Bronchial epithelial cell (primary cell): ENCODE measurements at regions not wholly inside any gene's neighbourhood (a gene's known extent, or its start where the extent isn't known, plus 50 kb on each side); places are given as distances from the start of the nearest gene placed in this dataset.

Experiments used
- DNase-seq: peaks from one replicate; pipeline ENCODE4 v3.0.0-alpha.2; 2010; ENCODE audit warnings: low read depth
- FAIRE-seq: peaks from 2 replicates; lab custom pipeline; 2011; peaks lifted over from hg19 to GRCh38; lab: Jason Lieb, UNC
- H3K27me3 ChIP-seq: 2 replicates; pipeline ENCODE4 v1.5.1; 2011; ENCODE audit warnings: low read length; ENCODE audit not compliant: control insufficient read depth, insufficient read depth
- H3K36me3 ChIP-seq: 2 replicates; pipeline ENCODE4 v1.5.1; 2011; ENCODE audit warnings: low read length; ENCODE audit not compliant: control insufficient read depth, insufficient read depth
- H3K4me3 ChIP-seq: 2 replicates; pipeline ENCODE4 v1.5.1; 2011; ENCODE audit warnings: mild to moderate bottlenecking, low read depth, low read length, control low read depth
- CTCF ChIP-seq: IDR thresholded peaks from 2 replicates; pipeline ENCODE4 v1.5.1; 2011; ENCODE audit warnings: mild to moderate bottlenecking, moderate library complexity, low read length, control low read depth, inconsistent platforms; ENCODE audit not compliant: insufficient read depth, severe bottlenecking

GRCh38 chr15:48063411-48063985, 57.3 kb upstream of the SLC24A5 start:
- no peak for DNase-seq
- no peaks in the 10 kb centered on the region for H3K36me3 ChIP-seq
- H3K27me3 ChIP-seq, result no peaks in the 10 kb centered on the region
- no peak for TF ChIP-seq CTCF
- no peak for FAIRE-seq
- H3K4me3 ChIP-seq, result no peak overlapping the region

GRCh38 chr15:48064421-48064820, 56.4 kb upstream of the SLC24A5 start:
- H3K27me3 ChIP-seq, result no peaks in the 10 kb centered on the region
- FAIRE-seq (no peak), DNase-seq (no peak)
- H3K36me3 ChIP-seq, result no peaks in the 10 kb centered on the region
- H3K4me3 ChIP-seq, result no peak overlapping the region
- no peak for TF ChIP-seq CTCF

GRCh38 chr15:48066456-48066855, 54.3 kb upstream of the SLC24A5 start:
- no peaks in the 10 kb centered on the region for H3K27me3 ChIP-seq
- TF ChIP-seq CTCF, result no peak
- H3K4me3 ChIP-seq, result no peak overlapping the region
- no peaks in the 10 kb centered on the region for H3K36me3 ChIP-seq
- FAIRE-seq (peak; percentile 40), DNase-seq (no peak)
